HepG2 (cell line): ENCODE measurements at regions not wholly inside any gene's neighbourhood (a gene's known extent, or its start where the extent isn't known, plus 50 kb on each side); places are given as distances from the start of the nearest gene placed in this dataset.

Experiments used
- ATAC-seq: fragments of 200-7000 bp; cut with Tn5 transposase; 3 replicates; pipeline ENCODE4 v1.9.1; 2020; ENCODE audit warnings: mild to moderate bottlenecking, moderate library complexity
- BruUV-seq: library from RNA; stranded (reverse); fragments of 400-500 nt; replicated peaks from 2 replicates; lab custom pipeline; 2021; lab: Mats Ljungman, UMichigan
- CTCF ChIA-PET: fragments of 300-600 bp; formaldehyde crosslinking; extraction: SDS; loops from one replicate; lab custom pipeline; 2021; ENCODE audit warnings: low total read pairs, inconsistent platforms, low intra/inter-chr PET ratio; lab: Yijun Ruan, JAX
- POLR2A ChIA-PET: fragments of 350-600 bp; sonication (Branson Sonifier 250); formaldehyde crosslinking; loops from one replicate; lab custom pipeline; 2020; ENCODE audit warnings: antibody characterized with exemption, inconsistent platforms; lab: Yijun Ruan, JAX
- DNase-seq: peaks from one replicate; pipeline ENCODE4 v3.0.0-alpha.2; 2015; ENCODE audit warnings: low spot score
- FAIRE-seq: peaks from 3 replicates; lab custom pipeline; 2011; peaks lifted over from hg19 to GRCh38; lab: Jason Lieb, UNC
- H2AFZ ChIP-seq: one replicate; pipeline ENCODE4 v1.6.1; 2011; ENCODE audit warnings: low read length, inconsistent platforms
- H3K27ac ChIP-seq: fragments of 300-600 bp; 3 replicates; pipeline ENCODE4 v1.8.0; 2011; ENCODE audit warnings: mixed run types, mild to moderate bottlenecking, mixed read lengths, low read length, inconsistent platforms; ENCODE audit not compliant: insufficient read depth; ENCODE audit errors: extremely low read length
- H3K27me3 ChIP-seq, 2 experiments: fragments of 200-600 bp in 1 of 2; 2 replicates in 1 of 2; 3 replicates in 1 of 2; pipeline versions ENCODE4 v1.6.0 to v1.8.0; 2011; ENCODE audit warnings: low read length in 2 of 2, mild to moderate bottlenecking in 2 of 2, moderate library complexity in 2 of 2, inconsistent platforms in 1 of 2; ENCODE audit not compliant: insufficient read depth in 2 of 2, control insufficient read depth in 1 of 2
- H3K36me3 ChIP-seq, 2 experiments: fragments of 200-600 bp in 1 of 2; replicated peaks in 1 of 2; 2 replicates in 1 of 2; 3 replicates in 1 of 2; pipeline versions ENCODE4 v1.5.1 to v1.8.0; 2011; ENCODE audit warnings: low read length in 2 of 2, inconsistent platforms in 1 of 2; ENCODE audit not compliant: insufficient read depth in 2 of 2, control insufficient read depth in 1 of 2
- H3K4me1 ChIP-seq: 2 replicates; pipeline ENCODE4 v1.5.1; 2012; ENCODE audit warnings: low read length, inconsistent platforms; ENCODE audit not compliant: insufficient read depth
- H3K4me2 ChIP-seq: 2 replicates; pipeline ENCODE4 v1.6.0; 2011; ENCODE audit warnings: low read depth, low read length, inconsistent platforms
- H3K4me3 ChIP-seq, 3 experiments: fragments of 200-600 bp in 1 of 3; sonication (generic), shearing (Covaris generic) in 1 of 3; replicated peaks in 1 of 3; 2 replicates each; pipeline ENCODE4 v1.5.1; 2011 to 2016; ENCODE audit warnings: low read length in 3 of 3, inconsistent platforms in 2 of 3, low read depth in 2 of 3, mild to moderate bottlenecking in 2 of 3, control low read depth in 1 of 3, mixed read lengths in 1 of 3; ENCODE audit not compliant: insufficient read depth in 1 of 3
- H3K79me2 ChIP-seq: one replicate; pipeline ENCODE4 v1.6.1; 2011; ENCODE audit warnings: low read length, inconsistent platforms; ENCODE audit not compliant: insufficient read depth
- H3K9ac ChIP-seq: 2 replicates; pipeline ENCODE4 v1.6.0; 2011; ENCODE audit warnings: mild to moderate bottlenecking, low read depth, low read length, inconsistent platforms; ENCODE audit not compliant: insufficient read depth
- H3K9me3 ChIP-seq: 2 replicates; pipeline ENCODE4 v1.5.1; 2012; ENCODE audit warnings: mild to moderate bottlenecking, low read length
- H4K20me1 ChIP-seq: 2 replicates; pipeline ENCODE4 v1.6.0; 2011; ENCODE audit warnings: inconsistent platforms, mild to moderate bottlenecking, low read length, moderate library complexity; ENCODE audit not compliant: insufficient read depth
- HMG20A ChIP-seq: IDR thresholded peaks from 2 replicates; pipeline ENCODE4 v1.6.1; 2016; ENCODE audit warnings: borderline replicate concordance
- NFE2L2 ChIP-seq: fragments of 150-350 bp; IDR thresholded peaks from 2 replicates; pipeline ENCODE4 v1.6.1; 2014; ENCODE audit warnings: low read length
- NFKB2 ChIP-seq: sonication (generic); formaldehyde crosslinking; IDR thresholded peaks from 2 replicates; pipeline ENCODE4 v1.4.0; 2020; ENCODE audit warnings: missing genetic modification reagents, borderline replicate concordance
- PAF1 ChIP-seq: IDR thresholded peaks from 2 replicates; pipeline ENCODE4 v1.6.1; 2016; ENCODE audit warnings: missing genetic modification reagents, missing compliant biosample characterization
- POLR2A ChIP-seq, 2 experiments: IDR thresholded peaks; 2 replicates each; pipeline ENCODE4 v1.6.1; 2011; ENCODE audit warnings: low read depth in 2 of 2, low read length in 2 of 2, mild to moderate bottlenecking in 1 of 2, moderate library complexity in 1 of 2; ENCODE audit not compliant: insufficient read depth in 1 of 2
- SAFB2 ChIP-seq: sonication (generic); formaldehyde crosslinking; IDR thresholded peaks from 2 replicates; pipeline ENCODE4 v1.5.1; 2020; ENCODE audit warnings: missing genetic modification reagents, low read depth, mild to moderate bottlenecking, borderline replicate concordance
- SPEN ChIP-seq: sonication (generic); formaldehyde crosslinking; IDR thresholded peaks from 2 replicates; pipeline ENCODE4 v1.5.1; 2020; ENCODE audit warnings: low read depth, mild to moderate bottlenecking, missing genetic modification reagents
- TFDP1 ChIP-seq: IDR thresholded peaks from 2 replicates; pipeline ENCODE4 v1.6.1; 2016; ENCODE audit warnings: missing compliant biosample characterization, missing genetic modification reagents, borderline replicate concordance
- ZNF44 ChIP-seq: sonication (generic); formaldehyde crosslinking; IDR thresholded peaks from 2 replicates; pipeline ENCODE4 v1.5.1; 2020; ENCODE audit warnings: mild to moderate bottlenecking, missing genetic modification reagents
- ZNF687 ChIP-seq: sonication (generic); formaldehyde crosslinking; IDR thresholded peaks from 2 replicates; pipeline ENCODE4 v1.5.1; 2020; ENCODE audit warnings: mild to moderate bottlenecking, missing genetic modification reagents, moderate library complexity
- ZNF709 ChIP-seq: sonication (generic); formaldehyde crosslinking; IDR thresholded peaks from 2 replicates; pipeline ENCODE4 v1.5.0; 2020; ENCODE audit warnings: mild to moderate bottlenecking, missing genetic modification reagents
- WGBS: methylation state at CpG from one replicate; pipeline ENCODE4 v1.1.6; 2017; ENCODE audit warnings: low lambda C conversion rate; 5-methylcytosine and 5-hydroxymethylcytosine counted together
- in situ Hi-C: cut with HindIII; loops from 2 replicates; pipeline ENCODE4 v1.10.0; 2017; ENCODE audit warnings: low pct_unique_long_range_greater_than_20kb; ENCODE audit not compliant: extremely low pct_ligation_motif_present
- intact Hi-C: fragments of 100-400 bp; cut with micrococcal nuclease; formaldehyde crosslinking; loops from one replicate; pipeline ENCODE4 v1.10.0; 2022; ENCODE audit not compliant: unreplicated experiment

GRCh38 chr4:71867598-71867997 lies 83.7 kb upstream of the GC start:
- intact Hi-C loops: no loop called here
- no peaks in the 10 kb centered on the region for H3K27me3 ChIP-seq
- FAIRE-seq (no peak), DNase-seq (no peak), ATAC-seq (no peak)
- 3% methylated on average over 1 of the region's 1 CpG for WGBS
- peaks cover 73% of the 10 kb centered on the region for H3K9me3 ChIP-seq
- no peak overlapping the region for H3K4me2 ChIP-seq
- H2AFZ ChIP-seq: no peak overlapping the region
- BruUV-seq: no TSS peak
- no peak overlapping the region for H3K9ac ChIP-seq
- no peaks in the 10 kb centered on the region for H3K79me2 ChIP-seq
- ChIA-PET CTCF (no interaction called here), POLR2A (no interaction called here)
- H3K4me3 ChIP-seq: no peak overlapping the region
- no peaks in the 10 kb centered on the region for H4K20me1 ChIP-seq
- H3K4me1 ChIP-seq: no peaks in the 10 kb centered on the region
- H3K36me3 ChIP-seq: no peaks in the 10 kb centered on the region
- no peak overlapping the region for H3K27ac ChIP-seq
- in situ Hi-C loops: no loop called here
- no peak for TF ChIP-seq POLR2A (IDR thresholded peaks at IDR 0.05; ENCODE audit: insufficient read depth in 1 of 2, low read depth in 2 of 2, low read length in 2 of 2)
- TF ChIP-seq PAF1 (CRISPR knock-in tag): no peak
- no peak for TF ChIP-seq ZNF687 (CRISPR knock-in tag)
- no peak for TF ChIP-seq SAFB2 (CRISPR knock-in tag)
- TF ChIP-seq HMG20A (CRISPR knock-in tag): no peak
- TF ChIP-seq NFKB2 (CRISPR knock-in tag): no peak
- TF ChIP-seq SPEN (CRISPR knock-in tag): no peak
- no peak for TF ChIP-seq TFDP1 (CRISPR knock-in tag)
- TF ChIP-seq NFE2L2: no peak
- no peak for TF ChIP-seq ZNF709 (CRISPR knock-in tag)
- TF ChIP-seq ZNF44 (CRISPR knock-in tag): no peak
- TF ChIP-seq, all 625 proteins: peak for 0
